Activated CD4-positive, alpha-beta memory T cell treated with anti-CD3 and anti-CD28 coated beads, Interleukin-2, amount 10 ng/mL, durations not matched to agents 7 days and 5 days (primary cell): ENCODE measurements at regions not wholly inside any gene's neighbourhood (a gene's known extent, or its start where the extent isn't known, plus 50 kb on each side); places are given as distances from the start of the nearest gene placed in this dataset.

ENCODE experiments used
- CTCF ChIA-PET: fragments of 350-600 bp; sonication (Branson Sonifier 250); formaldehyde crosslinking; loops from one replicate; lab custom pipeline; 2021; ENCODE audit warnings: antibody characterized with exemption, inconsistent platforms; lab: Charles Lee
- POLR2A ChIA-PET: fragments of 350-600 bp; sonication (Branson Sonifier 250); formaldehyde crosslinking; loops from one replicate; lab custom pipeline; 2021; ENCODE audit warnings: antibody characterized with exemption; lab: Charles Lee
- DNase-seq: peaks from one replicate; pipeline ENCODE4 v3.0.0-alpha.2; 2020
- H3K27ac Mint-ChIP-seq: one replicate; pipeline ENCODE4 v1.8.0; 2021; ENCODE audit warnings: mild to moderate bottlenecking, mixed read lengths
- H3K27me3 Mint-ChIP-seq: one replicate; pipeline ENCODE4 v1.8.0; 2021; ENCODE audit warnings: mixed read lengths
- H3K36me3 Mint-ChIP-seq: one replicate; pipeline ENCODE4 v1.8.0; 2021; ENCODE audit warnings: low read depth, mixed read lengths
- H3K4me1 Mint-ChIP-seq: one replicate; pipeline ENCODE4 v1.8.0; 2021; ENCODE audit warnings: mixed read lengths
- H3K4me3 Mint-ChIP-seq: one replicate; pipeline ENCODE4 v1.8.0; 2021; ENCODE audit warnings: mild to moderate bottlenecking, mixed read lengths
- H3K9me3 Mint-ChIP-seq: one replicate; pipeline ENCODE4 v1.8.0; 2021; ENCODE audit warnings: mixed read lengths

DNA sequence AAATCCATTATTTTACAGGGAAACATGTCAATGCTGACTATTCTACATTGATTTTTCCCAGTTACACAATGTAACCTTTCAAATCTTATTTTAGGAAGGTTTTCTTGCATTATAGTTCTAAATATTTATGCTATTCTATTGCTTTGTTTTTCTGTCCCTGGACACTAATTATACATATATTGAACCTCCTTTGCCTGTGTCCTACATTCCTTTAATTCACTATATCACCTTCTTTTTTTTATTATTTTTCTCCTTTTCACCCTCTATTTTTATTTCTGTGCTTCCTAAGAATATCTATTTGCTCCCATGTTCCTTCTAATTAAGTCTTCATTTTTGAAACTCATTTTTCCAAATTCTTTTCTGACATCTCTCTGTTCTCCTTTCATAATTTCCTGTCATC is 259.2 kb downstream of the TJP1 start:
- no peak for DNase-seq
- Mint-ChIP-seq H3K36me3 (no peaks in the 10 kb centered on the region), H3K9me3 (no peaks in the 10 kb centered on the region), H3K27me3 (peaks cover 11% of the 10 kb centered on the region), H3K27ac (no peak overlapping the region), H3K4me1 (no peaks in the 10 kb centered on the region), H3K4me3 (no peak overlapping the region)
- ChIA-PET CTCF (no interaction called here), POLR2A (no interaction called here)

DNA sequence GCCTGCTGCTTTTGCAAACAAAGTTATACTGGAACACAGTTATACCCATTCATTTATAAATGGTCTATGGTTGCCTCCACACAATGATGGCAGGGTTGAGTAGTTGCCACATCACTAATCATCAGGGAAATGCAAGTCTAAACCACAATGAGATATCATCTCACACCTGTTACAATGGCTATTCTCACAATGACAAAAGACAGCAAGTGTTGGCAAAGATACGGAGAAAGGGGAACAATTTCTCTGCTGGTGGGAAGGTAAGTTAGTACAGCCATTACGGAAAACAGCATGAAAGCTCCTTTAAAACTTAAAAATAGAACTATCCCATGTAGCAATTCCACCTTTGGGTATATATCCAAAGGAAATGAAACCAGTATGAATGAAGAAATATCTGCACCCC is 261.4 kb downstream of the TJP1 start:
- no peaks in the 10 kb centered on the region for H3K27me3 Mint-ChIP-seq
- CTCF ChIA-PET: no interaction called here
- DNase-seq: no peak
- no peaks in the 10 kb centered on the region for H3K9me3 Mint-ChIP-seq
- no peaks in the 10 kb centered on the region for H3K36me3 Mint-ChIP-seq
- no peak overlapping the region for H3K4me3 Mint-ChIP-seq
- H3K27ac Mint-ChIP-seq: no peak overlapping the region
- no peaks in the 10 kb centered on the region for H3K4me1 Mint-ChIP-seq
- POLR2A ChIA-PET: no interaction called here

DNA sequence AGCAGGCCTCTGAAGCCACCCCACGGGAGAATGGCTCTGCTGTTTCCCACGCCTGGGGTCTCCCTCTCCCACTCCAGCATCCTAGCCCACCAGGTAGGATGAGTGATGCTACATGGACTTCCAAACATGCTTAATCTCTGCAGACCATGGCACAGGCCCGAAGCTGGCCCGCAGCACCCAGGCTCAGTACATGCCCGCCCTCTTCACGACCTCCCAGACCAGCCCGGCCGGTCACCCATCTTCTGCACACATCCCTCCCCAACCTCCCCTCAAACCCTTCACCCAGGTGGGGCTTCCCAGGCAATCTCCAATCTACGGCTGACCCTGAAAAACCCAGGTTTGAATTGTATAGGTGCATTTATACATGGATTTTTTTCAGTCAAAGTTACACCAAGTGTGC is 264.0 kb downstream of the TJP1 start:
- no peaks in the 10 kb centered on the region for H3K27me3 Mint-ChIP-seq
- H3K4me1 Mint-ChIP-seq: no peaks in the 10 kb centered on the region

DNA sequence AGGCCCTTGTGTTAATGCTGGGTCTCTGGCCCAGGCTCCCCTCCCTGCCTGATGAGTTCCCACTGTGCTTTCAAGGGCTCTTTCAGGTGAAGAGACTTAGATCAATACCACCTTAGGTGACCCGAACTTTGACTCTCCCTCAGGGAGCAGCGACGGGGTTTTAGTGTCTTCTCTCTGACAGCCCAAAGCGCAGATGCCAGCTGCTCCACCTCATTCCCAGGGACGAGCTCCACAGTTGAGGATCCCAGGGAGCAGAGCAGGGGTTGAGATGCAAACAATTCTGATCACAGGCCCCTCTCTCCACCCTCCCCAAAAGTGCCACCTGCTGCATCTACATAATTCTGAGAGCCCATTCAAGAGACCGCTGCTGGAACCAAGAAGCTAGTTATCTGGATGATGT is 265.1 kb downstream of the TJP1 start:
- Mint-ChIP-seq H3K4me3 (no peak overlapping the region), H3K27ac (no peak overlapping the region), H3K27me3 (no peaks in the 10 kb centered on the region), H3K36me3 (no peaks in the 10 kb centered on the region), H3K4me1 (no peaks in the 10 kb centered on the region), H3K9me3 (no peaks in the 10 kb centered on the region)
- CTCF ChIA-PET: no interaction called here
- POLR2A ChIA-PET: no interaction called here
- no peak for DNase-seq

More for the DNA sequence above, 264.0 kb downstream of the TJP1 start:
- Mint-ChIP-seq H3K9me3 (no peaks in the 10 kb centered on the region), H3K36me3 (no peaks in the 10 kb centered on the region), H3K4me3 (no peak overlapping the region), H3K27ac (no peak overlapping the region)
- ChIA-PET POLR2A (no interaction called here), CTCF (no interaction called here)
- DNase-seq: no peak

DNA sequence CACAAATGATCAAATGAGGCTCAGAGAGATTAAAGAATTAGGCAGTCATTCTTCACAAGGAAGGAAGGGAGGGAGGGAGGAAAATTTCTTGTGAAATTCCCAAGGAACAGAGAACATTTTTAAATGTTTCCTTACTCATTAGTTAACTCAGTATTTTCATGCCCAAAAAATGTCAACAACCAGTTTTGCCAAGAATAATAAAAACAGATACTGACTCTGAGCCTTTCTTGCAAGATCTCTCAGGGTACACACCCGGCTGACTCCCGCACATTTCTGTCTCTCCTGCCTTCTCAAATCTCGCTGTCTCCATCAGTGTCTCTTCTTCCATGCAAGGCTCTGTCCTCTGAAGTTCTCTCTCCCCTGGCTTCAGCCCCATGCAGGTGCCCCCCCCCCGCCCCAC is 265.9 kb downstream of the TJP1 start:
- POLR2A ChIA-PET: no interaction called here
- H3K4me3 Mint-ChIP-seq: no peak overlapping the region
- no peaks in the 10 kb centered on the region for H3K9me3 Mint-ChIP-seq
- CTCF ChIA-PET: no interaction called here
- DNase-seq: no peak
- no peaks in the 10 kb centered on the region for H3K36me3 Mint-ChIP-seq
- no peaks in the 10 kb centered on the region for H3K27me3 Mint-ChIP-seq
- H3K27ac Mint-ChIP-seq: no peak overlapping the region
- H3K4me1 Mint-ChIP-seq: no peaks in the 10 kb centered on the region

DNA sequence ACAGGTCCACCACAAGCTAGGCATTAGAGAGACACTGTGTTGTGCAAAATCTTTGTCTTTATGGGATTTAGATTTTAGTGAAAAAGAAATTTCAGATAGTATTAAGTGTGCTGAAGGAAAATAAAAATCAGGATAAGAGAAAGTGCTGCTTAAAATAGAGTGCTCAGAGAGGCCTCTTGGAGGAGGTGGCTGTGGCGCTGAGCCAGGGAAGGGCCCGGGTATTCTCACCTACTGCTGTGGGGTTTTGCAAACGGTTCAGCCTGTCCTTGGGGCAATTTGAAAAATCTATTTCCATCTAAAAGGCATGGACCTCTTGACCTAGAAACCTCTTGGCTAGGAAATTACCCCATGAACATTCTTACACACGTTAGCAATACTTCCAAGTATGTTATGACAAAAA is 267.7 kb downstream of the TJP1 start:
- Mint-ChIP-seq H3K9me3 (no peaks in the 10 kb centered on the region), H3K36me3 (no peaks in the 10 kb centered on the region), H3K4me1 (no peaks in the 10 kb centered on the region), H3K27me3 (no peaks in the 10 kb centered on the region), H3K4me3 (no peak overlapping the region), H3K27ac (no peak overlapping the region)
- POLR2A ChIA-PET: no interaction called here
- CTCF ChIA-PET: no interaction called here
- DNase-seq: no peak

DNA sequence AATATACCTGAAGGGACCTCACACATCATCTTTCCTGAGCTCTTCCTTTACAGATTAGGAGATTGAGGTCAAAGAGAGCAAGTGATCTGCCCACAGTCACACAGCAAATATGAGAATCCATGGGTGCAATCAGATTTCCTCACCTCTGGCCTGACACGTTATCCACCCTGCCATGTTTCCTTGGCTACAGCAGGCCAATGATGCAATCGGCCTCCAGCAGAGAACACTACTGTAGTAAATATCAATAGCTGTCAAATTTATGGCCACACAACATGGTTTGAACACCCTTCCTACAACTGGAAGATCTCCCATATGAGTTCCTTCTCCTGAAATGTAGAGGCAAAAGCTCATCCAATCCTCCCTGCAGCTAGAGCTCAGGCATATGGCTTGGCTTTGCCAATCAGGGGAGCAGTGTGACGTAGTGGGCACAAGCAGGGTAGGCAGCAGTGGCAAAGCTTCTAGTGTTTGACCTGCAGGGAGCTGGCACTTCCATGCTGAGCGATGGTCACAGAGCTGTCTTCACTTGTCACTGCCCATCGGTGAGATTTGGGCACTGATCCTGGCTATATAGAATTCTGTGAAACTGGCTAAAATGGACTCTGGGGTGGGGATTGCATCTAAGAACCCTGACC is 271.3 kb downstream of the TJP1 start:
- no peak overlapping the region for H3K27ac Mint-ChIP-seq
- H3K27me3 Mint-ChIP-seq: no peaks in the 10 kb centered on the region
- H3K36me3 Mint-ChIP-seq: no peaks in the 10 kb centered on the region
- DNase-seq: no peak
- peaks cover 3% of the 10 kb centered on the region for H3K9me3 Mint-ChIP-seq
- CTCF ChIA-PET: no interaction called here
- POLR2A ChIA-PET: no interaction called here
- H3K4me3 Mint-ChIP-seq: no peak overlapping the region
- H3K4me1 Mint-ChIP-seq: no peaks in the 10 kb centered on the region

DNA sequence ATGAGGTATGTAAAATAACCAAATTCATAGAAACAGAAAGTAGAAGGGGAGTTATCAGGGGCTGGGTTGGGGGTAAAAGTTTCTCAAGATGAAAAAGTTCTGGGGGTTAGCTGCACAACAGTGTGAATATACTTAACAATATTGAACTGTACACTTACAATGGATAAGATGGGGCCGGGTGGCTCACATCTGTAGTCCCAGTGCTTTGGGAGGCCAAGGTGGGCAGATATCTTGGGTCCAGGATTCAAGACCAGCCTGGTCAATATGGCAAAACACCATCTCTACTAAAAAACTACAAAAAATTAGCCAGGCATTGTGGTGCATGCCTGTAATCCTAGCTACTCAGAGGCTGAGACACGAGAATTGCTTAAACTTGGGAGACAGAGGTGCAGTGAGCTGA is 274.3 kb downstream of the TJP1 start:
- no peak overlapping the region for H3K27ac Mint-ChIP-seq
- no peak overlapping the region for H3K4me3 Mint-ChIP-seq
- DNase-seq: no peak
- ChIA-PET CTCF (no interaction called here), POLR2A (no interaction called here)
- no peaks in the 10 kb centered on the region for H3K27me3 Mint-ChIP-seq
- H3K9me3 Mint-ChIP-seq: peaks cover 5% of the 10 kb centered on the region
- no peaks in the 10 kb centered on the region for H3K36me3 Mint-ChIP-seq
- H3K4me1 Mint-ChIP-seq: no peaks in the 10 kb centered on the region

DNA sequence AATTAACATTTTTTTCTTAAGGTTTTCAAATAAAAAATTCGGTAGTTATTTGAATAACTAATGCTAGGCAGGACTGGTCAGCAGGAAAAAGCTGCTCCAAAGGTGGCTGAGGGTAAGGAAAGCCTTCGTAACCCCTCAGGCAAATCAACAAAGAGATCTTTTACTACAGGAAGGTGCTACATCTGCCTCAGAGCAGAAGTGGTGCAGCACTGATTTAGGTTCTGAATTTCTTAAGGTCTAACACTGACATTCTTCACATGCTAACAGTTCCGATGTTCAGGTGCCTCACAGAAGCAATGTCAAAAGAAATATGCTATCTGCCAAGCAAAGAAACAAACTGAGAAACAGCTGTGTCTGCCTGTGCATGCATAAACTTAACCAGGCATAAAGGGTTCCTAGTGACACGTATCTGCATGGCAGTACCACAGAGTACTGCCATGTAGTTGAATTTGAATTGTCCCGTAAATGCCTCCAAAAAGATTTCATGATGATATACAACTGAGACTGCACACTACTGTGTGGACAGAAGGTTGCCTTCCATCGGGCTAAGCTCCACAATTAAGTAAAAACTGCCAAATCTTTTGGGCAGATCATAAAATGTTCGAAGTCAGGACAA is 275.0 kb upstream of the NSMCE3 start:
- Mint-ChIP-seq H3K4me1 (no peaks in the 10 kb centered on the region), H3K9me3 (peaks cover 5% of the 10 kb centered on the region), H3K27me3 (no peaks in the 10 kb centered on the region), H3K4me3 (no peak overlapping the region), H3K27ac (no peak overlapping the region), H3K36me3 (no peaks in the 10 kb centered on the region)
- ChIA-PET POLR2A (no interaction called here), CTCF (no interaction called here)
- no peak for DNase-seq

DNA sequence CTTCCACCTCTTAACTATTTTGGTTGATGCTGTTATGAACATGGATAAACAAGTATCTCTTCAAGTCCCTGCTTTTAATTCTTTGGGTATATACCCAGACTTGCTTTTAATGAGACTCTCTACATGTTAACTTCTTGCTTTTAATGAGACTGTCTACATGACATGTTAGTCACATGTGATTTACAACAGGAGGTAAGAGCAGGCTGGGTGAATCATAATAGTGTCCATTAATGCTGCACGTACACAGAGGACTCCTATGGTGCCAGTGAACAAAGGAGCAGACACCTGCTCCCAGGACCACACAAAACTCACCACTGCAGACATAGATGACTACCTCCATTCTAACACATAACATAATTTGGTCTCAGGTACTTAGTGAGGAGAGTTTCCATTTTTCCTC is 273.4 kb upstream of the NSMCE3 start:
- H3K4me3 Mint-ChIP-seq: no peak overlapping the region
- DNase-seq: no peak
- CTCF ChIA-PET: no interaction called here
- H3K9me3 Mint-ChIP-seq: peaks cover 5% of the 10 kb centered on the region
- H3K27me3 Mint-ChIP-seq: no peaks in the 10 kb centered on the region
- no peak overlapping the region for H3K27ac Mint-ChIP-seq
- POLR2A ChIA-PET: no interaction called here
- H3K4me1 Mint-ChIP-seq: no peaks in the 10 kb centered on the region
- no peaks in the 10 kb centered on the region for H3K36me3 Mint-ChIP-seq

DNA sequence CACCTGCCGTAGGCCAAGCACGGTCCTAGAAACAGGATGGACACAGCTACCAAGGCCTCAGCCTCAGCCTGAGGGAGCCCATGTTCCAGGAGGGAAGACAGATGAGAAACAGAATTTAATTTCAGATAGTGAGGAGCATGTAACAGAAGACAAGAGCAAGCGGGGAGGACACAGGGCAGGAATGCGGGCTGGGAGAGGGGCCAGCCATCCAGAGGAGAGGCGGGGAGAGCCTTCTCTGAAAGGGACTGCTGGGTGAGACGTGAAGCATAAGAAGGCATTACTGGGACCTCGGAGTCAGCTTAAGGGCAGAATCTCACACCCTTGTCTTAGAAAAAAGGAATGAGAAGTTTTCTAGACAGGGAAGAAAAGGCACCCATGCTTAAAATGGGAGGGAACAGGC is 271.7 kb upstream of the NSMCE3 start:
- no peaks in the 10 kb centered on the region for H3K27me3 Mint-ChIP-seq
- H3K4me3 Mint-ChIP-seq: no peak overlapping the region
- CTCF ChIA-PET: no interaction called here
- DNase-seq: no peak
- no peaks in the 10 kb centered on the region for H3K4me1 Mint-ChIP-seq
- no peak overlapping the region for H3K27ac Mint-ChIP-seq
- POLR2A ChIA-PET: no interaction called here
- peaks cover 5% of the 10 kb centered on the region for H3K9me3 Mint-ChIP-seq
- no peaks in the 10 kb centered on the region for H3K36me3 Mint-ChIP-seq

DNA sequence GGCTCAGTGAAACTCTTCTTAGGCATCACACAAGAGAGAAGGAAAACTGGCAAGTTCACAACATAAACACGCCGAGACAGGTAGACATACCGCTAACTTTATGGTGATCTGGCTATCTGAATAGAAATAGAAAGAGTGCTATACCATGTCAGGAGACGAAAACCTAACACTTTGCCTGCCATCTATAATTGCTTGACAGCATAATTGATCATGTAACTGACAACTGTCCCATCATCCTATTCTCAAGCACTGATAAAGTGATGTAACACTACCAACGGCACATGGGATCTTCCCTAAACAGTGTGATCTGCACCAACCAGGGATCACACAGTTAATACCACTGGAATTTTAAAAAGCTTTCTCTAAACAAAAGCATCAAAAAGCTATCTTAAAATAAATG is 270.9 kb upstream of the NSMCE3 start:
- H3K36me3 Mint-ChIP-seq: no peaks in the 10 kb centered on the region
- no peaks in the 10 kb centered on the region for H3K9me3 Mint-ChIP-seq
- CTCF ChIA-PET: no interaction called here

DNA sequence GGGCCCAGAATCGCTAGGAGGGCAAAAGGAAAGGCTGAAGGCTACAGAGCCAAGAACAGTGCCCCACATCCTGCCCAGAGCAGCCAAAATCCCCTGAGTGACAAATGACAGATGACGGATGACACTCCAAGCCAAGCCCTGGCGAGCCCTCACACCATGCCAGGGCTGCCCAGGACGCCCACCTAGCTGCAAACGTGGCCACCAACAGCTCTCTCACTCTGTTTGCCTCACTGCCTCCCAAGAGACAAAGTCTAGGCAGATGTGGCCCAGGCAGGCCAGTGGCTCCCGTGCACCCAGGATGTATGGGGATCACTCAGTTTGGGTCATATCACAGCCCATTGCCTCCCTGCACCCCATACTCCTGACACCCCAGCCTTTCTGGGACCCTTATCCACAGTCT is 270.1 kb upstream of the NSMCE3 start:
- Mint-ChIP-seq H3K9me3 (no peaks in the 10 kb centered on the region), H3K4me3 (no peak overlapping the region), H3K27ac (no peak overlapping the region), H3K36me3 (no peaks in the 10 kb centered on the region), H3K27me3 (no peaks in the 10 kb centered on the region), H3K4me1 (no peaks in the 10 kb centered on the region)
- no peak for DNase-seq
- ChIA-PET CTCF (no interaction called here), POLR2A (no interaction called here)

More for the DNA sequence above, 270.9 kb upstream of the NSMCE3 start:
- no peak overlapping the region for H3K4me3 Mint-ChIP-seq
- POLR2A ChIA-PET: no interaction called here
- no peaks in the 10 kb centered on the region for H3K4me1 Mint-ChIP-seq
- no peak for DNase-seq
- H3K27ac Mint-ChIP-seq: no peak overlapping the region
- H3K27me3 Mint-ChIP-seq: no peaks in the 10 kb centered on the region

DNA sequence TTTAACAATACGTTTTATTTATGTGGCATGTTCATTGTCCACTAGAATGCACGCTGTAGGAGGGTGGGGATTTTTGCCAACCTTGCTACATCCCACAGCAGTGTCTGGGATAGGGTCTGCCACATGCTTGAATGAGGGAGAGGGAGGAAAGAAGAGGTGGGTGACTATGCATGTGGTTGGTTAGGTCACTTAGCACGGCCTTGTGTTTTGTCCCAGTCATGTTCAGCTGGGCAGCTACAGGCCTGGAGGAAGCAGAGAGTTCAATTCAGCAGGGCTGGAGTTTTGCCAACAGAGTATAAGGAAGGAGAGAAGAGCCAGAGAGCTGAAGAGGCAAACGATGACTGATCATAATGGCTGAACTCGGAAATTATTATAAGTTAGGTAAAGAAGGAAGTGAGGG is 268.4 kb upstream of the NSMCE3 start:
- H3K36me3 Mint-ChIP-seq: no peaks in the 10 kb centered on the region
- no peaks in the 10 kb centered on the region for H3K27me3 Mint-ChIP-seq
- ChIA-PET POLR2A (no interaction called here), CTCF (interaction anchor here (0.8 kb wide), 1 partner anchor 398 kb away, joined by 7 read pairs; no protein-coding TSS in a partner anchor)
- DNase-seq: no peak
- H3K4me1 Mint-ChIP-seq: no peaks in the 10 kb centered on the region
- H3K27ac Mint-ChIP-seq: no peak overlapping the region
- no peak overlapping the region for H3K4me3 Mint-ChIP-seq
- H3K9me3 Mint-ChIP-seq: no peaks in the 10 kb centered on the region
